Stomach (tissue), 8 donors: ENCODE measurements at regions not wholly inside any gene's neighbourhood (a gene's known extent, or its start where the extent isn't known, plus 50 kb on each side); places are given as distances from the start of the nearest gene placed in this dataset.

Experiments
- DNase-seq, 2 donors: peaks; one replicate each; pipeline versions ENCODE4 v3.0.0 to v3.0.0-alpha.2; 2013 to 2019
- H3K27ac ChIP-seq, 5 donors: fragments of 200-600 bp in 4 of 5; sonication (generic) in 4 of 5; one replicate each; pipeline ENCODE4 v1.5.1; 2013 to 2019; ENCODE audit warnings: mild to moderate bottlenecking in 1 of 5, moderate library complexity in 1 of 5
- H3K27me3 ChIP-seq, 3 donors: fragments of 200-600 bp; sonication (generic); one replicate each; pipeline ENCODE4 v1.5.1; 2017 to 2019; ENCODE audit warnings: mixed run types in 1 of 3
- H3K36me3 ChIP-seq, 4 donors: fragments of 200-600 bp; sonication (generic); 1 replicate in 3 of 4; 2 replicates in 1 of 4; pipeline ENCODE4 v1.5.1; 2016 to 2019
- H3K4me1 ChIP-seq, 4 donors: fragments of 200-600 bp; sonication (generic); one replicate each; pipeline ENCODE4 v1.5.1; 2016 to 2019
- H3K4me3 ChIP-seq, 4 donors: fragments of 200-600 bp; sonication (generic) in 3 of 4; one replicate each; pipeline ENCODE4 v1.5.1; 2016 to 2019; ENCODE audit warnings: mild to moderate bottlenecking in 1 of 4
- H3K9me3 ChIP-seq, 4 donors: fragments of 200-600 bp; sonication (generic); one replicate each; pipeline ENCODE4 v1.5.1; 2016 to 2019
- EP300 ChIP-seq: sonication (generic); formaldehyde crosslinking; IDR thresholded peaks from one replicate; pipeline ENCODE4 v1.6.1; 2017; ENCODE audit warnings: antibody characterized with exemption
- POLR2A ChIP-seq, 4 donors: fragments of 450-650 bp; IDR thresholded peaks; one replicate each; pipeline ENCODE4 v1.6.1; 2016; ENCODE audit warnings: antibody characterized with exemption in 4 of 4, control low read depth in 2 of 4, mild to moderate bottlenecking in 1 of 4, moderate library complexity in 1 of 4
- POLR2AphosphoS5 ChIP-seq, 3 donors: sonication (generic); formaldehyde crosslinking; IDR thresholded peaks; one replicate each; pipeline ENCODE4 v1.6.1; 2016; ENCODE audit warnings: antibody characterized with exemption in 3 of 3
- WGBS, 5 donors: extraction: QIAGEN DNeasy Blood & Tissue Kit in 3 of 5; methylation state at CpG; one replicate each; pipeline versions ENCODE4 v1.1.5 to v1.1.7; 2013 to 2018; 5-methylcytosine and 5-hydroxymethylcytosine counted together
- intact Hi-C: fragments of 100-400 bp; cut with DNase I; formaldehyde crosslinking; loops from one replicate; pipeline ENCODE4 v1.15.1; 2023; ENCODE audit warnings: low total_unique reads
- TF ChIP-seq, protein P1 (sequence below), 7 experiments: fragments of 450-650 bp in 4 of 7; fragments of 200-600 bp in 3 of 7; sonication (generic) in 3 of 7; IDR thresholded peaks; one replicate each; pipeline ENCODE4 v1.5.1; 2016 to 2019; ENCODE audit warnings: antibody characterized with exemption in 7 of 7, control low read depth in 2 of 7, mild to moderate bottlenecking in 1 of 7
- donor health status: healthy with polysubstance abuse.
- donor health status: Bipolar disorder and iron deficiency.
- donor health status: healthy.

DNA sequence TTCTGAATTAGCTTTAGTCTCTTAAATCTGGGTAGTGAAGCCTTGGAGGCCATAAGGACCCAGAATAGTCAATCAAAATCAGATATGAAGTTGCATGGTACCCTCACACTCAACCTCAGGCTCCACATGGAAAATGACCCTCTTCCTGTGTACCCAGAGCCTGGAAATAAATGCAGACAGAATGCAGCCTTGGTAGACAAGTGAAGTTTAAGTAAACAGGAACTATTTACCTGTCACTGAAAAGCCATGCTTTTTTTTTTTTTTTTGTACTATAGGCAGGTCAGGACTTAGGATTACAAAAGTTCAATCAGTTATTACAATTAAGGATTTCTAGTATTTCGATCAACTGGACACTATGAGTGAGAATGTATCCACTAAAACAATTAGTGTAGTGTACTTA, 2654.2 kb upstream of the PCDH20 start:
- Histone ChIP-seq H3K36me3 (no peaks in the 10 kb centered on the region), H3K27ac (no peak overlapping the region), H3K4me3 (no peak overlapping the region), H3K27me3 (no peaks in the 10 kb centered on the region), H3K9me3 (peaks cover 0 to under 1% (median 0%) of the 10 kb centered on the region in 4 donors), H3K4me1 (no peaks in the 10 kb centered on the region)
- no peak for DNase-seq
- WGBS, 5 donors: 69 to 79% (median 72%) methylated on average over 1 of the region's 1 CpG
- intact Hi-C loops: no loop called here
- TF ChIP-seq, protein P1, sequence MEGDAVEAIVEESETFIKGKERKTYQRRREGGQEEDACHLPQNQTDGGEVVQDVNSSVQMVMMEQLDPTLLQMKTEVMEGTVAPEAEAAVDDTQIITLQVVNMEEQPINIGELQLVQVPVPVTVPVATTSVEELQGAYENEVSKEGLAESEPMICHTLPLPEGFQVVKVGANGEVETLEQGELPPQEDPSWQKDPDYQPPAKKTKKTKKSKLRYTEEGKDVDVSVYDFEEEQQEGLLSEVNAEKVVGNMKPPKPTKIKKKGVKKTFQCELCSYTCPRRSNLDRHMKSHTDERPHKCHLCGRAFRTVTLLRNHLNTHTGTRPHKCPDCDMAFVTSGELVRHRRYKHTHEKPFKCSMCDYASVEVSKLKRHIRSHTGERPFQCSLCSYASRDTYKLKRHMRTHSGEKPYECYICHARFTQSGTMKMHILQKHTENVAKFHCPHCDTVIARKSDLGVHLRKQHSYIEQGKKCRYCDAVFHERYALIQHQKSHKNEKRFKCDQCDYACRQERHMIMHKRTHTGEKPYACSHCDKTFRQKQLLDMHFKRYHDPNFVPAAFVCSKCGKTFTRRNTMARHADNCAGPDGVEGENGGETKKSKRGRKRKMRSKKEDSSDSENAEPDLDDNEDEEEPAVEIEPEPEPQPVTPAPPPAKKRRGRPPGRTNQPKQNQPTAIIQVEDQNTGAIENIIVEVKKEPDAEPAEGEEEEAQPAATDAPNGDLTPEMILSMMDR (IDR thresholded peaks at IDR 0.05): no peak
- no peak for TF ChIP-seq POLR2A (IDR thresholded peaks at IDR 0.05)
- TF ChIP-seq POLR2AphosphoS5 (IDR thresholded peaks at IDR 0.05): no peak
- no peak for TF ChIP-seq EP300

DNA sequence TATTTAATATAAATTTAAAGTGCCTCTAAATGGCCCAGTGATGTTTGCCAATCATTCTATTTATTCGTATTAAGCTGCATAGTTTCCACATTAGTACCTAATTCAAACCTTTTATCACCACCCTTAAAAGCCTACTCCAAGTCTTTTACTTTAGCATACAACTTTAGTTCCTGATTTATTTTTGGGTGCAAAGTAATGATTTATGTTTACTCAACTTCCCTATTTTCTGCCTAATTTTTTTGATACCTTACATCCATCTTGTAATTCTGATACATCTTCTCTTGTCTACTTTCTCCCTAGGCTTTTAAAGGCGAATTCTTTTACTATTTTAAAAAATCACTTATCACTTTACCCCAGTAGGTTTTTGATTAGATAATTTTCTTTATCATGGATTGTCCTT, 2651.1 kb upstream of the PCDH20 start:
- H3K9me3 ChIP-seq: no peaks in the 10 kb centered on the region
- H3K4me1 ChIP-seq: no peaks in the 10 kb centered on the region
- H3K4me3 ChIP-seq: no peak overlapping the region
- 40 to 71% (median 44%) methylated on average over 2 of the region's 2 CpGs for WGBS, 5 donors
- no peaks in the 10 kb centered on the region for H3K36me3 ChIP-seq
- no peak overlapping the region for H3K27ac ChIP-seq
- TF ChIP-seq, protein P1 (IDR thresholded peaks at IDR 0.05): no peak
- TF ChIP-seq EP300 (no peak), POLR2AphosphoS5 (IDR thresholded peaks at IDR 0.05) (no peak), POLR2A (IDR thresholded peaks at IDR 0.05) (no peak)
- intact Hi-C loops: no loop called here
- no peak for DNase-seq
- no peaks in the 10 kb centered on the region for H3K27me3 ChIP-seq

DNA sequence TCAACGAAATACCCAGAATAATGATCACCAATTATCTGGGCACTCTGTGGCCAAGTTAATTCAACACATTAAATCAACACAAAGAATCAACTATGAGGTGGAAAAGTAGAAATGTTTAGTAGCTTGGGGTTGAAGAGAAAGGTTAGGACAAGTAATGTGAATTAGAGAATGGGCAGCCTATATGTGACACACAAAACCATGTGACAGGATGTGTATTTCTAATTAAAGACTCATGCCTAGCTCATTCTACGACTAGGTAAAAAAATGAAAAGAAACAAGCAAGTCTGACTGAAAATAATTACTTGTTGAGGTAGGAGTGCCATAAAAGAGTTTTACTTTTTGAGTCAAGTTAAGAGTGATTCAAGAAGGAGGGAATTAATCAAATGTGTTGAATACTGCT, 2646.0 kb upstream of the PCDH20 start:
- intact Hi-C loops: no loop called here
- H3K9me3 ChIP-seq: peaks cover 0 to 6% (median 0%) of the 10 kb centered on the region in 4 donors
- 59 to 75% (median 69%) methylated on average over 2 of the region's 2 CpGs for WGBS, 5 donors
- no peaks in the 10 kb centered on the region for H3K36me3 ChIP-seq
- TF ChIP-seq EP300: no peak
- DNase-seq: no peak
- no peaks in the 10 kb centered on the region for H3K4me1 ChIP-seq
- no peak overlapping the region for H3K4me3 ChIP-seq
- no peaks in the 10 kb centered on the region for H3K27me3 ChIP-seq
- no peak overlapping the region for H3K27ac ChIP-seq

DNA sequence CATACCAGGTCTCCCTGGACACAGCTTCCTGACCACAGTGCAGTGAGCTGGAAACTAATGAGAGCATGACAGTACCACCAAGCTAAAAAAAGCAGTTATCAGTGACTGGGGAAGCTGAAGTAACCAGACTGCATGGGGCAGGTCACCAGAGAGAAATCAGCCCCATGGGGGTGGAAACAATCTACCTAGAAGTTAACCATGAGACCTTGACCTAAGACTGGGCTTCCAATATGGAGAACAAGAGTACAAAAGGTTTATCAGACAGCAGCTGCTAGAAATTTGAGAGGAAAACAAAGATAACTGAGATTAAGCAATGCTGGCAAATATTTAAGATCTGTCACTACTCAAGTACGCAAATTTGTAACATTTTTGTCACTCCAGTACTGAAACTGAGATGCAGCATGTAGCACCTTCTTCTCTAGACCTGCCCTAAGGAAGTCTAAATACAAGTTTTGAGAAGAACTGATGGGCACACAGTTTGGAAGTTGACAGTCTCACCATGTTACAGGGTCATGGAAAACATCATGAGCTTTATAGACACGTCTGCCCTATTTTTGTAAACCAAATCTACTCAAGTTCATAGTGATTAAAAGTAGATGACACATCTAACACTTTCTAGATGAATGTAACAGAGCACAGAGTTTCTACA, 2641.8 kb upstream of the PCDH20 start:
- TF ChIP-seq, protein P1 (IDR thresholded peaks at IDR 0.05): no peak
- TF ChIP-seq EP300 (no peak), POLR2A (IDR thresholded peaks at IDR 0.05) (no peak), POLR2AphosphoS5 (IDR thresholded peaks at IDR 0.05) (no peak)
- intact Hi-C loops: no loop called here
- WGBS, 5 donors: 38 to 66% (median 58%) methylated on average over 2 of the region's 2 CpGs

DNA sequence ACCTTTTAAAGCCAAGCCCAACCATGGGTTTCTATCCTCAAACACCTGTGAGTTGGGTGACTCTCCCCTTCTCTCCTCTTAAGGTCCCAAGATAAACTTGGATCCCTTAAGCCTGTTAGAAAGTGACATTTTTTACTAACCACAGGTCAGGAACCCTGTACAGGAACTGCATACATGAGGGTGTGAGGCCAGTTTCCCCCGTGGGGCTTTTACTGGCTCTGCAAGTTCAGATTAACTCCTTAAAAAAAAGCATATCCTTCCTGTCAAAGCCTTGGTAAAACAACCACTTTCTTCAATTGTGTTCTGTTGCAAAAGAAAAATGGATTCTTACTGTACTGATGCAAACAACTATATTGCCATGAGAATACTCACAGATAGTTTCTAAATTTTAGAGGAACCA, 2638.7 kb upstream of the PCDH20 start:
- DNase-seq: no peak
- Histone ChIP-seq H3K4me3 (no peak overlapping the region), H3K4me1 (no peaks in the 10 kb centered on the region), H3K9me3 (peaks cover 0 to 12% (median 3%) of the 10 kb centered on the region in 4 donors), H3K27ac (no peak overlapping the region), H3K36me3 (no peaks in the 10 kb centered on the region), H3K27me3 (no peaks in the 10 kb centered on the region)
- intact Hi-C loops: no loop called here
- 9 to 27% (median 15%) methylated on average over 1 of the region's 1 CpG for WGBS, 5 donors
- TF ChIP-seq POLR2AphosphoS5 (IDR thresholded peaks at IDR 0.05): no peak
- TF ChIP-seq, protein P1 (IDR thresholded peaks at IDR 0.05): no peak
- no peak for TF ChIP-seq POLR2A (IDR thresholded peaks at IDR 0.05)

More for the DNA sequence above, 2641.8 kb upstream of the PCDH20 start:
- H3K4me3 ChIP-seq: no peak overlapping the region
- peaks cover 0 to 7% (median under 1%) of the 10 kb centered on the region in 4 donors for H3K9me3 ChIP-seq
- no peaks in the 10 kb centered on the region for H3K4me1 ChIP-seq
- no peak overlapping the region for H3K27ac ChIP-seq
- DNase-seq: no peak
- H3K27me3 ChIP-seq: no peaks in the 10 kb centered on the region
- H3K36me3 ChIP-seq: no peaks in the 10 kb centered on the region
